ENCODE measurements at regions not wholly inside any gene's neighbourhood (a gene's known extent, or its start where the extent isn't known, plus 50 kb on each side); places are given as distances from the start of the nearest gene placed in this dataset.

DNA sequence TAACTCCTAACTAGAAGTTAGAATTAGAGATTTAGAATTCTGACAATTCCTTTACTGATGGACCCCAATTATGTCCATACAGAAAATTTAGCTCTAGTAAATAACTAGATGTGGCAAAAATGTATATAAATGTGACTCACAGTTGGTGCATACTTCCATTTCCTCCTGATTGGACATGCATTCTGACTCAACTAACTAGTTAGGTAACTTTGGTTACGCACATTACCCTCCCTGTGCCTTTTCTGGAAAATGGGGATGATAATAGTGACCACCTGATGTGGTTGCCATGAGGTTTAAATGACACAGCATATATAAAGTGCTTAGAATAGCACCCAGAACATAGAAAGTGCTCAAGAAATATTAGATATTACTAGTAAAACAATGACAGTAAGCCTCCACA, 550.0 kb upstream of the SALL1 start:
- DNase-seq (ENCODE audit: extremely low spot score, unreplicated experiment): no peak
- Mint-ChIP-seq H3K27ac (no peak overlapping the region), H3K36me3 (peaks cover 3% of the 10 kb centered on the region), H3K9me3 (peaks cover 9% of the 10 kb centered on the region), H3K27me3 (peaks cover 4% of the 10 kb centered on the region), H3K4me1 (ENCODE audit: unreplicated experiment) (no peaks in the 10 kb centered on the region), H3K4me3 (no peak overlapping the region)
- TF ChIP-seq, protein P1, sequence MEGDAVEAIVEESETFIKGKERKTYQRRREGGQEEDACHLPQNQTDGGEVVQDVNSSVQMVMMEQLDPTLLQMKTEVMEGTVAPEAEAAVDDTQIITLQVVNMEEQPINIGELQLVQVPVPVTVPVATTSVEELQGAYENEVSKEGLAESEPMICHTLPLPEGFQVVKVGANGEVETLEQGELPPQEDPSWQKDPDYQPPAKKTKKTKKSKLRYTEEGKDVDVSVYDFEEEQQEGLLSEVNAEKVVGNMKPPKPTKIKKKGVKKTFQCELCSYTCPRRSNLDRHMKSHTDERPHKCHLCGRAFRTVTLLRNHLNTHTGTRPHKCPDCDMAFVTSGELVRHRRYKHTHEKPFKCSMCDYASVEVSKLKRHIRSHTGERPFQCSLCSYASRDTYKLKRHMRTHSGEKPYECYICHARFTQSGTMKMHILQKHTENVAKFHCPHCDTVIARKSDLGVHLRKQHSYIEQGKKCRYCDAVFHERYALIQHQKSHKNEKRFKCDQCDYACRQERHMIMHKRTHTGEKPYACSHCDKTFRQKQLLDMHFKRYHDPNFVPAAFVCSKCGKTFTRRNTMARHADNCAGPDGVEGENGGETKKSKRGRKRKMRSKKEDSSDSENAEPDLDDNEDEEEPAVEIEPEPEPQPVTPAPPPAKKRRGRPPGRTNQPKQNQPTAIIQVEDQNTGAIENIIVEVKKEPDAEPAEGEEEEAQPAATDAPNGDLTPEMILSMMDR (conservative IDR thresholded peaks at IDR 0.05): no peak

DNA sequence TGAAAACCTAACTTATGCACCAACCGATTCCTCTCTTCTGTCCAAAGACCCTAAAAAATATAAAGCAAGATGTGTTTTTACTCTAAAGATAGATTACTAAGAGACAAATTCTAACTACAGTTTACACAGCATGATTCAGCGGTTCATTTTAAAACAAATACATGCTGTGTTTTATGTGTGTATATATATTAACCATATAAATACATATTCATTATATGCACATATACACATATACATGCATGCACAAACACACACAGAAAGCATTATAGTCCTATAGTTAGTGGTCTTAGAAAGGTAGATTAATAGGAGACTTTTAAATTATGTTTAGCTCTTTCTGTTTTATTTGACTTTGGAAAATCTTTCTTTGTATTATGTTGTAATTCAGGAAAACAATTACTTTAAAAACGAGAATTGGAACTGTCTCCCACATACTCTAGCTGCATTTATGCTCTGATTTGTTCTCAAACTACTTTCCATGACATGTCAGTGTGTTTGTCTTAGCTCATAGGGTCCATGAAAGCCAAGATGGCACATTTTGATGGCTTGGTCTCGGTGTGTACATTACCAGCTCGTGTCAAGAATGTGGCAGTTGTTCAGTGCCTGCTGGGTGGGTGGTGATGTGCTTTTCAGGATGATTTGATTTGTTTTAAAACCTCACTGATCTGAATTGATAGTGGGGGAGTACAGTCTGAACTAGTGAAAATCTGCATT, 548.8 kb upstream of the SALL1 start:
- no peaks in the 10 kb centered on the region for H3K4me1 Mint-ChIP-seq (ENCODE audit: unreplicated experiment)
- H3K9me3 Mint-ChIP-seq: peaks cover 9% of the 10 kb centered on the region
- no peak overlapping the region for H3K27ac Mint-ChIP-seq
- H3K36me3 Mint-ChIP-seq: peaks cover 3% of the 10 kb centered on the region
- no peak overlapping the region for H3K4me3 Mint-ChIP-seq
- H3K27me3 Mint-ChIP-seq: peaks cover 4% of the 10 kb centered on the region
- DNase-seq (ENCODE audit: extremely low spot score, unreplicated experiment): no peak
- TF ChIP-seq, protein P1 (conservative IDR thresholded peaks at IDR 0.05): no peak

GRCh38 chr16:51698647-51699046, 547.6 kb upstream of the SALL1 start:
- Mint-ChIP-seq H3K4me3 (no peak overlapping the region), H3K9me3 (peaks cover 7% of the 10 kb centered on the region), H3K27ac (no peak overlapping the region), H3K36me3 (no peaks in the 10 kb centered on the region), H3K27me3 (peaks cover 4% of the 10 kb centered on the region), H3K4me1 (ENCODE audit: unreplicated experiment) (no peaks in the 10 kb centered on the region)
- DNase-seq (ENCODE audit: extremely low spot score, unreplicated experiment): no peak
- TF ChIP-seq, protein P1 (conservative IDR thresholded peaks at IDR 0.05): no peak

DNA sequence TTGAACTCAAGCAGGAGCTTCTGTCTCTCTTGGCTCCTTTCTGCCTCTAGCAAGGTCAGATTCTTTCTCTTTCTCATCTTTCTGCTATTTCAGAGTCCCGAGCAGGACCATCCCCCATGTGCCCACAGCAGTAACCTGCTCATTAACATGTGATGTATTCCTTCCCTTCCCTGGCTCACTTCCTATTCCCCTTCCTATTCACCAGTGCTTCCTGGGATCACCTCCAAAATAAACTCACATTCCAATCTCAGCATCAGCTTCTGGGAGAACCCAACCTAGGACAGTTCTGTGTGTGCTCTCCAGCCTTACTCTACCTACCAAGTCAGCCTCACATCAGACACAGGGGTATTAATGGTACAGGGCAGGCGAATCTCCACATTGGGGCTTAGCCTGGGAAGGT, 546.4 kb upstream of the SALL1 start:
- Mint-ChIP-seq H3K36me3 (no peaks in the 10 kb centered on the region), H3K4me3 (no peak overlapping the region), H3K9me3 (peaks cover 8% of the 10 kb centered on the region), H3K27ac (no peak overlapping the region), H3K4me1 (ENCODE audit: unreplicated experiment) (no peaks in the 10 kb centered on the region), H3K27me3 (peaks cover 4% of the 10 kb centered on the region)
- no peak for DNase-seq (ENCODE audit: extremely low spot score, unreplicated experiment)
- TF ChIP-seq, protein P1 (conservative IDR thresholded peaks at IDR 0.05): no peak

GRCh38 chr16:51696376-51696775, 545.3 kb upstream of the SALL1 start:
- Mint-ChIP-seq H3K9me3 (peaks cover 8% of the 10 kb centered on the region), H3K4me1 (ENCODE audit: unreplicated experiment) (no peaks in the 10 kb centered on the region), H3K27me3 (peaks cover 4% of the 10 kb centered on the region), H3K27ac (no peak overlapping the region), H3K4me3 (no peak overlapping the region), H3K36me3 (no peaks in the 10 kb centered on the region)
- no peak for DNase-seq (ENCODE audit: extremely low spot score, unreplicated experiment)
- TF ChIP-seq, protein P1 (conservative IDR thresholded peaks at IDR 0.05): no peak
